ENCODE measurements at regions not wholly inside any gene's neighbourhood (a gene's known extent, or its start where the extent isn't known, plus 50 kb on each side); places are given as distances from the start of the nearest gene placed in this dataset.
"Not testable (repeated sequence)": the region's sequence is repeated elsewhere in the genome, so short reads cannot be mapped to it uniquely, and the experiment has no call there.

DNA sequence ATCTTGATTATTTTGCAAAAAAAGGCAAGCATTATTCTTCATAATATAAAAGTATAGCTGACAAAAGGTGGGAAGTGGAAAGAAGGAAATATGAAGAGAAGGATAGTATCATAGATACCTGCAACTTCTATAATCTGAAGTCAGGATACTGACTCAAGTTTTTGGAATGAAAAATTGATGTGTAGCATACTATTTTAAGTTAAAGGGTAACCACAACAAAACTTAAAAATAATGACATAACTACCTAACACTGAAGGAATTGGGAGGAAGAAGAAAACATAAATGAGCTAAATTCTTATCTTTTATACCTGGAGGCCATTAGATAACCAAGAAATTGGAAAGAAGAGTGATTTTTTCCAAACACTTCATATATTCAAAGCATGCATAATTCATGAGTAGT, 51.8 kb upstream of the TLE1 start:
- DNase-seq (ENCODE audit: low read depth): no peak

DNA sequence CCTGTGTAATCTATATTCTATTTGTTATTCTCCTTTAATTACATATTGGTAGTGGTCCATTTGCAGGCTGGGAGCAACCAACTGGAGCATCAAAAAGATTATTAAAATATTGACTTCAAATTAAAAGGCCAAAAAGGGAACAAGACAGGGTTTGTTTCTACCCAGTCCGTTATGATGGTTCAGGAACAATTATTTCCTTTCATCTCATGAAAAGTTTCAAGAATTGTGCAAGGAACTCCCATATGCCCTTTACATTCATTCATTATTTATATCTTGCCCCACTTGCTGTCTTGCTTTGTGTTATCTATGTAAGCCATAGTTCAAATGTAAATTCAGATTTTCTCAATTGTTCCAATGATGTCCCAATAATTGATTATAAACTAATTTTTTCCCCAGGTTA, 58.7 kb upstream of the TLE1 start:
- no peak for DNase-seq (ENCODE audit: low read depth)

DNA sequence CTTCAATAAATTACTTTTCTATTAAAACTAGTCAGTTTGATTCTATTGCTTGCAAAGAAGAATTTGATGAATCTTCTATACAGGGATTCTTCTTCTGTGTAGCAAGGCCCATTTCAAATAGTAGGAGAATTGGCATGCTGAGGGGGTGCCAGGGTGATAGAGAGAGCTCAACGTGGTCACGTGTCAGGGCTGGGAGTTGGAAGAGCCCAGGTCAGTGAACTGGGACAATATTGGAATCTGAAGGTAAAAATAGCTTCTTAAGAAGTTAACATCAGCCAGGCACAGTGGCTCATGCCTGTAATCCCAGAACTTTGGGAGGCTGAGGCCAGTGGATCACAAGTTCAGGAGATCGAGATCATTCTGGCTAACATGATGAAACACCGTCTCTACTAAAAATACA, 64.1 kb upstream of the TLE1 start:
- DNase-seq (ENCODE audit: low read depth): no peak

DNA sequence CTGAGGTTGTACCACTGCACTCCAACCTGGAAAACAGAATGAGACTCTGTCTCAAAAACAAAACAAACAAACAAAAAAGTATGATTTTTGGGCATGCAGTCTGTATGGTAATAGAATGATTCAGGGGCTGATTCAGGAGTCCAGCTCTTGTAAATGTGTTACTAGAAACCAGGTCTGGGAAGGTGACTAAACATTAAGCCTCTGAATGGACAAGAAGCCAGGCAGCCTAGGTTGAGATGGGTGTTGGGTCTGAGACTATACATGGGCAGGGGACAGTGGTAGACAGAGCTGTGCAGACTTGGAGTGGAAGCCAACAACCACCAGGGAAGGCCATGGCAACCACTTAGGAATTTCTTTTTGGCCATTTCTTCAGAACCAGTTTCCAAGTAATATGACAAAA, 64.9 kb upstream of the TLE1 start:
- no peak for DNase-seq (ENCODE audit: low read depth)

DNA sequence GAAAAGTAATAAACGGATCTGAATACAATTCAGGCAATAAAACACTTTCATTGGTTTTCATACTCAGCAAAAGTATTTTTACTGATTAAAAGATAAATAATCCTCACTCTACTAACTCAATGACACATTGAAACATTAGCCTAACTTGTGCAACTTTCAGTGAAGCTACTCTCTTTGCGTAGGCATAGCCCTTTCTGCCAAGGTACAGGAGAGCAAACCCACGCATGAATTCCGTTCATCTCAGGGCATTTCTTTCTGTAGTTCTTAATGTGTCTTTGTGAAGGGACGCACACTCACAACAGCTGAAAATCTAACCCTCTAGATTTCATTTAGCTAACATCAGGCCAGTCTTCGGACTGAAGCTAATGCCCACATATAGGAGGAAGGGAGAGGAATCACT, 66.4 kb upstream of the TLE1 start:
- DNase-seq (ENCODE audit: low read depth): no peak

DNA sequence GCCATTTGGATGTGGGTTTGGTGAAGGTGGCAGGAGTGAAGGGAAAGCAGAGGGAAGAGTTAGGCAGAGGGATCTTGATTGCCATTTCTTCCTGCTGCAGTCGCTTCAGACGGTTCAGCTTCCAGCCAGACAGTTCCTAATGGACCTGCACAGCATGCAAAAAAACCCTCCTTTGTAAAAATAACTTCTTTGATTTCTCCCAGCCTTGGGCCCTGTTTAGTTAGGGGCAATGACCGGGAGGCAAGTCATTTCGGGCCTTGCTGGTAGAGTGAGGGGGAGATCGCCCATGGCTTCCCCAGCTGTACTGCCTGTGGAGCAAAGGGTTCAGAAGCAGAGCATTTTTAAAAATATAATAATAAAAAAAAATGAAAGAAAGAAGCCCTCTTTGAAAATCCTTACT, 67.2 kb upstream of the TLE1 start:
- DNase-seq (ENCODE audit: low read depth): no peak

DNA sequence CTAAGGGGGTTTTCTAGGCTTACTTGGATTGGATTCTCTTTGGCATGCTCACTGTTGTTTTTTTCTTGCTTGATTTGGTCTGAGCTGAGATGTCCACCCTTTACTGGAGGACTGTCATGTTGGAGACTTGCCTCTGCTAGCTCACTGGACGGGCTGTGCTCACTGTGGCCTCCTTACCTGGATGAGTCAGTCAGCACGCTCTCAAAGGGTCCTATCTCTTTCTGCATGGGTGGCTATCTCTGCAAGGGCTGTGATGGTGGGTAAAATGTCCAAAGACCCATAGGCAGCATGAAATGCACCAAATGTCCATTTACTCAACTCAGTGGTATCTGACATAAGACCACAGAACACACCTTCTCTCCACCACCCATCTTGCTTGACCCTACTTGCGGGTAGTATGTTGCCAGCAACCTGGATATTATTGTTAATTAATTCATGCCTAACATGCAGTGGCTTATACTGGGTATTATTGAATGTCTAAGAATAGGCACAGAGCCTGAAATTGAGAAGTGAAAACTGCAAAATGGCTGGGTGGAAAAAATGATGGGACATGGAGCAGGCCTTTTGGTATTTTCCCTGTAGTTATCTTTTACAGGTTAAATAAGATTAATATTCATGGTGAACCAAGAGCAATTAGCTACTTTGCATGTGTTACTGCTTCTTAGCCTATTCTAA, 68.9 kb upstream of the TLE1 start:
- no peak for DNase-seq (ENCODE audit: low read depth)

DNA sequence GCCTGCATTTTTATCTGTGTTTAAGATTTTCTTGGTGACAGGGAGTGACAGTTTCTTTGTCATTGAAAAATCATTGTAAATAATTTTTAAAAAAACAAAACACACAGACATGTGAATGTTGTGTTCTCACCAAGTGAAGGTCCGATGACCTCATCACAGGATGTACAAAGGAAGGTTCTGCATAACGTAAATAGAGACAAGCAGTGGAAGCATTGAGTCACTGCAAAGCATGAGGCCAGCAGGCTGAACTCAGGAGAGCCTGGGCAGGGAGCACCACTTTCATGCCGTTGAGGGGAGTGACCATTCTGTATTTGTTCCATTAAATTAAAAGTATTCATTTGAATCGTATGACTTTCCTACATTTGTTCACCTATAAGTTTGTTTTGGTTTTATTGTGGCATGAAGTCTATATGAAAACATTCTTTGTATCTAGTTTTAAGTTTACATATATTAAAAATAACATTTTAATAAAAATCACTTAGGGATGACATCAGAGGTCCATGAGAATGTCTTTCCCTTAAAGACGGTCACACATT, 70.4 kb upstream of the TLE1 start:
- DNase-seq (ENCODE audit: low read depth): peak; percentile 94

DNA sequence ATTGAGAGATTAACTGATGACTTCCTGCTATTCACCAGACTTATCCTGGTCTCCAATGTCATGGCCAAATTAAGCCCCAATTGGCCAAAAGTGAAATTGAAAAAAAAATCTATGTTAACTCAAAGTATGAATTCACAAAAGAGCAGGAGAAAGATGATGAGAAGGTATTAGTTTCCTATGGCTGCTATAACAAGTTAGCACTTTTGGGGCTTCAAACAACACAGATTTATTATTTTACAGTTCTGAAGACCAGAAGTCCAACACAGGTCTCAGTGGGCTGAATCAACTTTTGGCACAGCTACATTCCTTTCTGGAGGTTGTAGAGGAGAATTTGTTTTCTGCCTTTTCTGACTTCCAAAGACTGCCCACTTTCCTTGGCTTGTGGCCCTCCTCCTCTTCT, 78.6 kb upstream of the TLE1 start:
- DNase-seq (ENCODE audit: low read depth): no peak

DNA sequence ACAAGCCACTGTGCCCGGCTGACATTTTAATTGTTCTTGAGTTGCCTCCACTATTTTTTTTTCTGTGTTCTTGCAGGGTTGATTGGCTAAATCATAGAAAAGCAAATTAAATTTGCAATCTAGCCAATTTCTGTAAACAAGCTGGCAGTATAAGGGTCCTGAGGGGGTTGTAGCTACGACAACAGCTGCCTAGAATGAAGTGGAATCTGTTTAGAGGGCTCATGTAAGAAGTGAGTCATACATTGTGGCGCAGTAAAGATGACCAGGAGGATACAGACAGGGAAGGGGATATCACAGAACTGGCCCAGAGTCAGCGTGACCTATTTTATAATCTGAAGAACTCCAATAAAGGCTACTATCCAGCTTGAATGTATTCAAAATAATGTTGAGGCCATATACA, 82.2 kb upstream of the TLE1 start:
- DNase-seq (ENCODE audit: low read depth): peak; percentile 74

DNA sequence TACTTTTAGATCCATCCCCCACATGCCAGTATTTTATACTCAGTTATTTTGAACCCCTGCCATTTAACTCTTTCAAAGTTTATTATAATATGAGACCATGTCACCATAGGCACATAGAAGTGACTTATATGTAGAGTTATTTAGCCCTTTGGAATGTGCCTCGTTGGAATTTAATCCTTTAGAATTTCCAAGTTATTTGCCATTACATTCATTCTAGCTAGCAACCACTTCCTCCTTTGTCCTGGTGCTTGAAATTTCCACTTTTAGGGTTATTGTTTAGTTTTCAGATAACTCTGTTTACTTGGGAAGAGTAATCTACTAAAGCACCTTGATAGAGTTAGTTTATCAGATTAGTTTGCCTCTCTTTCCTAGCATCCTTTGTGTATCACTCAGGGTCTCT, 82.8 kb upstream of the TLE1 start:
- peak; percentile 51 for DNase-seq (ENCODE audit: low read depth)

DNA sequence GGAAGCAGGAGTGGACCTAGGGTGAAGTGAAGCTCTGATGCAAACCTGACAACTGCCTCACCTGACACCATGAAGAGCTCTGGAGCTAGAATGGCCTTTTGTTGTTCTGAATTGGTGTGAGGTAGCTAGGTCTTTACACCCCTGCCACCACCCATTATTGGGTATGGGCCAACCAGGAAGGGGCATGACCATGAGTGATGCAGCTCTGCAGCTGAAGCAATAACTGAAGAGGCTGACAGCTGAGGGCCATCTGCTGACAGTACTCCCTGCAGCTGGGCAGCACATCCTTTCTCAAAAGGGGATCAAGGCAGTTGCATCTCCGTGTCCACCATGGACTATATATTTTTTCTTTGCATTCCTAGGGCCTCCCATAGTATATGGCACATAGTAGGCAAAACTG, 87.0 kb upstream of the TLE1 start:
- DNase-seq (ENCODE audit: low read depth): no peak

DNA sequence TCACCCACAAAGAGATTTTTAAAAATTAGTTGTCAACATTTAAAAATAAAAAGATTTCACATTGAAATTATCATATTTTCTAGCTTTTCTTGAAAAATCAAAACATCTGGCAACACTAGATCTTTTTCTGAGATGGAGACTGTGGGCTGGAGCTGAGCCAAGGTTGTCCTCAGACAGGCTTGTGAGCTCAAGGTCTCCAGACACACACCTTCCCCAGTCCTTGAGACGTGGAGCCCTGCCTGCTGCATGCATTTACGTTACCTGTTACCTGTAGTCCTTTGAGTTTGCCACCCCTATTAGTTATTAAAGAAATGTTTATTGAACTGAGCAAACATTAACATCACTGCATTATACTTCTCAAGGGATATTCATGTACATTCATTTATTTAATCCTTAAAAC, 87.5 kb upstream of the TLE1 start:
- no peak for DNase-seq (ENCODE audit: low read depth)

DNA sequence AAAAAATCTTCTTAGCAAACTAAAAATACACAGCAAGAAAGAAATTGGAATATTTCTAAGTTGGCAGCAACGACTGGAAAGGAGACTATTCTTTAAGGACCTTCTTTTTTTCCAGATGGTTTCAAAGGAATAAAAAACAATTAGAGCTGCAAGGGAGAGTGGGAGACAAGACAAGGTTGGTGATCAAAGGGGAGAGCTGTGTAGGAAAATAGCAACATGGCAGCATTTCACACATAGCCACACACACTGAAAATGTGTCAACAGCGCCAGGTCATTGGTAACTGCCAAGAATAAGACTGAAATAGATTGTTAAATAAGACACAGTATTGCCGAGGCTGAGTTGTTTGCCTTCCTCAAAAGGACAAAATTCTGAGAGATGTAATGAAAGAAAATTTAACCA, 88.1 kb upstream of the TLE1 start:
- no peak for DNase-seq (ENCODE audit: low read depth)

DNA sequence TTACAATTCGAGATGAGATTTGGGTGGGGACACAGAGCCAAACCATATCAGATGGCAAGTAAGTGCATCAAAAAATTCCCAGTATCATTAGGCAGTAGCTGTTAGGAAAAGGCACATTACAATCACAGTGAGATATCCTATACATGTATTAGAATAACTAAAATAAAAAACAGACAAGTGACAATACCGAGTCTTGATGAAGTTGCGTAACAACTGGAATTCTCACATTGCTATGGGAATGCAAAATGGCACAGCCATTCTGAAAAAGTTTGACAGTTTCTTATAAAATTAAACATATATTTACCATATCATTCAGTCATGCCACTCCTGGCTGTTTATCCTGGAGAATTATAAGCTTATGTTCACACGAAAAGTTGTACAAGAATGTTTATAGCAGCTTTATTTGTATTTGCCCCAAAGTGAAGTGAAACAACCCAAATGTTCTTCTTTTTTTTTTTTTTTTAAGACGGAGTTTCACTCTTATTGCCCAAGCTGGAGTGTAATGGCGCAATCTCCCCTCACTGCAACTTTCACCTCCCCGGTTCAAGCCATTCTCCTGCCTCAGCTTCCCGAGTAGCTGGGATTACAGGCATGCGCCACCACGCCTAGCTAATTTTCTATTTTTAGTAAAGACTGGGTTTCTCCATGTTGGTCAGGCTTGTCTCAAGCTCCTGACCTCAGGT, 93.1 kb upstream of the TLE1 start:
- no peak for DNase-seq (ENCODE audit: low read depth)

DNA sequence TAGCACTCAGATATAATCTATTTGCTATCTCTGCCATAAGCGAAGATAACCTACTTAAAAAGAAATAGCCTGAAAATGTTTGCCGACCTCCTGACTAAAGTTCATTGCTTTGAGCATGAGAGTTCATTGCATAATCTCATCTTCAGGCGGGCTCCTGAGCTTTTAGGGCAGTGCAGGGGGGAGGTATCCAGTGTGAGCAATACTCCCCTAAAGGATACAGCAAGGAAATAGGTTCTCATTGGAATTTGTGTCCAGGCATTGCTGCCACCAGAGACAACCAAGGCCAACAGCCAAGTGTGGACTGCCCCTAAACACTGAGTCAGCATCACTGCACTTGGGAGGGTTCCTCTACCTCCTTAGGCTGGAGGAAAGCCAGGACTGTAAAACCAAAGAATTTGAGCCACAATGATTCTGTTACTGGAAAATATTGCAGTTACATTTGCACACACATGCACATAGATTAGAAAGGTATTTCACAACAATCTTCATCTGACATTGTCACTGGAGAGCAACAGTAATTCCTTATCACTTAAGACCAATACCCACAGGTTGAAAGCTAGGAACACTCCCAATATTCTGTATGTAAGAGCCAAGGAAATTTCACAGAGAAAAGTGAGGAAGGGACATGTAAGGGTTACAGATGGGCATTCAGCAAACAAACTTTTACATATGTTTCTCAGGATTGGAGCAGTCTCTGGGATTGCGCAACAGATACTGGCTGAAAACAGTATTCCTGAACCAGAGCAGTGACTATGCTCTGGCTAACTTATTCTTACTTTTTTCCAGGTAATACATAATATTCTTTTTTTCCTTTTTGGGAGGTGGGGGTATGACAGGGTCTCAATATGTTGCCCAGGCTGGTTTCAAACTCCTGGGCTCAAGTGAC, 98.6 kb upstream of the TLE1 start:
- peak; percentile 71 for DNase-seq (ENCODE audit: low read depth)

DNA sequence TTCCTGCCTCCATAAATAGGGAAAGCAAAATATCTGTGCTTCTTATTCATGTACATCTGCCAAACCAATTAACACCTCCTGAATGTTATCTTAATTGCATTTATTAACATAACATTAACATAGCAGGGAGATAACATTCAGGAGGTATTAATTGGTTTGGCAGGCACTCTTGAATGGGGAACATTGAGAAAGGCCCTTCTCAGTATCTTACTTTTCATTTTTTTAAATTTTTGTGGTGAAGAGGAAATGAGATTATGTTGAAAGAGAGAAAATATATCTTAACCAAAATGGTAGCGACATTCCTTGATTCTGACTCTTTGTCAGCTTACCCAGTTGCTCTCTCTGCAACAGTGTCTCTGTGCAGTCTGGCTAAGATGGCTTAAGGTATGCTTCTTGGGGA, 100.4 kb upstream of the TLE1 start:
- DNase-seq (ENCODE audit: low read depth): no peak

DNA sequence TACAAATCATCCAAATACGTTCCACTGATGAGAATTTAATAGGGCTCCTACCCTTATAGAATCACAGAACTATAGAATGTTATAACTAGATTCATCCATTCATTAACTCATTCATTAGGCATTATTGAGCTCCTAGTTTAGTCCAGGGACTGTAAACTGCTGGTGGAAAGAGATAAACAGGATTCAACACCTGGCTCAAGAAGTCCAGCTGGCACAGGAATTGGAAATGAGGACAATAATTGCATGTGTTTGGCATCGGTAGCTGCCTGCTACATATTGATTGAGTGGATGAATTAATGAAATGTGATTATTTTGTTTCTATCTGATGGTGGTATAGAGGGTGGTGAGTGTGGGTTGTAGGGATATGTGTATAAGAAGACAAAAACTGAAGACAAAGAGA, 100.8 kb upstream of the TLE1 start:
- DNase-seq (ENCODE audit: low read depth): no peak

DNA sequence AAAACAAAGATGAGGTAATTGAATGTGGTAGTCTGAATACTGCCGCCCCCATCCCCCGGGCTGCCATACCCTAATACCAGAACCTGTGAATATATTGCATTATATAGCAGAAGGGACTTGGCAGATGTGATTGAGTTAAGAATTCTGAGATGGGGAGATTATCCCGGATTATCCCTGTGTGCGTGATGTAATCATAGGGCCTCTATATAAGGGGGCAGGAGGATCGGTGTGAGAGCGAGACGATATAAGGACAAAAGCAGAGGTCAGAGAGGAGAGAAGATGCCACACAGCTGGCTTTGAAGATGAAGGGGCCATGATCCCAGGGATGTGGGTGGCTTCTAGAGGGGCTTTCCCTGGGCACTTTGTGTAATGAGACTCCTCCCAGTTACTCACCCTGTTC, 101.7 kb upstream of the TLE1 start:
- DNase-seq (ENCODE audit: low read depth): no peak

DNA sequence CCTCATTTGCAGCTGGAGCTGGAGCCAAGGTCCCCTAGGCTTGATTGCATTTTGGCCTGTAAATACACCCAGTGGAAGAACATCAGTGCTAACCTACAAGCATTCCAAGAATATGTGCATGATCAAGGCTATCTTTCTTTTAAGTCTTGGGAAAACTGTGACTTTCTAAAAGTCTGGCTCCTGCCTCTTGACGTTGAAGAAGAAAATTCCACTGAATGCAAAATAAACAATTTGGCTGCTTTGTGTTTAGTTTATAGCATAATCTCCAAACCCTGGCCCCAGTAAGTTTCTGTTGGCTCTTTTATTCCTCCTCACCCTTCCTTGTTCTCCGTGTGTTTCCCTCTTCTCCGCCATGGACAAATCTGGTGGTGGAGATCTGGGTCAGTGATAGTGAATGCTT, 109.3 kb upstream of the TLE1 start:
- DNase-seq (ENCODE audit: low read depth): no peak

DNA sequence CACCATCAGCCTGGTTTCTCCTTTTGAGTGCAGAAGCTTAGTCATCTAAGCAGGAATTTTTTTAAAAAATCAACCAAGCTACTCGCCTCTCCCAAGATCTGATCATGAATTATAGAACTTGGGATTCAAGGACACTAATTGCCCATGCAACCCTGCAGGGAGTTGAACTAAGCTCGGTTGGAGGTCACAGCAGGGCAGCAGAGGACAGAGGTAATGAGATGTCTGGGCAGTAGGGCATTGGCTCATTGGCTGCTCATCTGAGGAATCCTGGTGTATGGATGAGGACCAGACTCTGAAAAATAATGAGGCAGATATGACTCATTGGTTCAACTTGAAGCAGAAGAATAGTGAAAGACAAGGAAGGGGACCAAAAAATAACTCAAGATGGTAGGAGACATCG, 111.8 kb upstream of the TLE1 start:
- DNase-seq (ENCODE audit: low read depth): peak; percentile 40

DNA sequence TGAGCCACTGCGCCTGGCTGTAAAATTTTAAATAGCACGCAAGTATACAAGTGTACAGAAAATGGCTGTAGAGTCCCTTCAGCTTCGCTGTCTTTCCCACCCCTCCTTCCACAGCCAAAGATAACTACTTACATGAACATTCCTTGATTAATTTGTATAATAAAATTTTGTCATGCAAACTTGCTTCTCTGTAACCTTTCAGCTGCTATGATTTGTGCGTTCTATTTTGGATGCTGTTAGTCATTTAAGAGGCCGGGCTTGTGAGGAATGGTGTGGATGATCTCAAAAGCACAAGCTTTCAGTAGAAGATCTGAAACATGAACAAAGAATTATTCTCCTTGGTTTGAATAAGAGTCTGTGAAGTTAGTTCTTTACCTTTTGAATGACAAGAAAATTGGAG, 115.0 kb upstream of the TLE1 start:
- no peak for DNase-seq (ENCODE audit: low read depth)

DNA sequence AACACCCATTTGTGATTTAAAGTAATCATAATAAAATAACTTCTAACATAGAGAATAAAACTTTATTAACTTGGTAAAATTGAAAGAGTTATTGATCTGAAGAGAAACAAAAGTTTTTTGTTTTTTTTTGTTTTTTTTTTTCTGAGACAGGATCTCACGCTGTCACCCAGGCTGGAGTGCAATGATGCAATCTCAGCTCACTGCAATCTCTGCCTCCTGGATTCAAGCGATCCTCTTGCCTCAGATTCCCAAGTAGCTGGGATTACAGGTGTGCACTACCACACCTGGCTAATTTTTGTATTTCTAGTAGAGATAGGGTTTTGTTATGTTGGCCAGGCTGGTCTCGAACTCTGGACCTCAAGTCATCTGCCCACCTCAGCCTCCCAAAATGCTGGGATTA, 116.5 kb upstream of the SPATA31D4 start:
- DNase-seq (ENCODE audit: low read depth): not testable (repeated sequence)
